NB4 (cell line): ENCODE measurements at regions not wholly inside any gene's neighbourhood (a gene's known extent, or its start where the extent isn't known, plus 50 kb on each side); places are given as distances from the start of the nearest gene placed in this dataset.

ENCODE experiments used
- CTCF ChIP-seq: IDR thresholded peaks from one replicate; pipeline ENCODE4 v1.5.1; 2012; ENCODE audit warnings: low read depth, low read length
- MAX ChIP-seq: IDR thresholded peaks from 2 replicates; pipeline ENCODE4 v1.6.1; 2011; ENCODE audit warnings: low read depth, low read length
- MYC ChIP-seq: IDR thresholded peaks from 2 replicates; pipeline ENCODE4 v1.6.1; 2011; ENCODE audit warnings: low read depth, low read length
- POLR2A ChIP-seq: IDR thresholded peaks from 2 replicates; pipeline ENCODE4 v1.6.1; 2011; ENCODE audit warnings: mild to moderate bottlenecking; ENCODE audit not compliant: insufficient read length; ENCODE audit errors: extremely low read depth

- TF ChIP-seq CTCF (no peak), POLR2A (no peak), MYC (no peak), MAX (no peak)
These were observed 189.5 kb downstream of the GASK1B start for GRCh38 chr4:157983300-157983699.
